CD4-positive, alpha-beta T cell treated with Interleukin-4 for 1 hour (primary cell): ENCODE measurements at regions not wholly inside any gene's neighbourhood (a gene's known extent, or its start where the extent isn't known, plus 50 kb on each side); places are given as distances from the start of the nearest gene placed in this dataset.

Experiments
- DNase-seq, 2 donors: peaks; one replicate each; pipeline ENCODE4 v3.0.0-alpha.2; 2020 to 2022

GRCh38 chr1:163013826-163014600, 55.1 kb upstream of the RGS4 start:
- no peak for DNase-seq

GRCh38 chr1:163006051-163006834, 62.9 kb upstream of the RGS4 start:
- DNase-seq: no peak

- no peak for DNase-seq
These were observed 71.5 kb upstream of the RGS4 start for GRCh38 chr1:162997499-162998285.

GRCh38 chr1:162996261-162996660, 72.9 kb upstream of the RGS4 start:
- no peak for DNase-seq

GRCh38 chr1:162994921-162995320, 74.2 kb upstream of the RGS4 start:
- no peak for DNase-seq

- no peak for DNase-seq
These were observed 75.3 kb upstream of the RGS4 start for GRCh38 chr1:162993846-162994245.

GRCh38 chr1:162992945-162993344, 76.2 kb upstream of the RGS4 start:
- DNase-seq: no peak

GRCh38 chr1:162991444-162991843, 77.7 kb upstream of the RGS4 start:
- DNase-seq: no peak

- no peak for DNase-seq
These were observed 78.5 kb upstream of the RGS4 start for GRCh38 chr1:162990665-162991064.

- no peak for DNase-seq
These were observed 80.3 kb upstream of the RGS4 start for GRCh38 chr1:162988869-162989268.

- DNase-seq: no peak
These were observed 81.3 kb upstream of the RGS4 start for GRCh38 chr1:162987866-162988265.

GRCh38 chr1:162985816-162986435, 83.2 kb upstream of the RGS4 start:
- no peak for DNase-seq

- no peak for DNase-seq
These were observed 84.5 kb upstream of the RGS4 start for GRCh38 chr1:162984699-162985098.

- DNase-seq: no peak
These were observed 85.3 kb upstream of the RGS4 start for GRCh38 chr1:162983671-162984425.

GRCh38 chr1:162982364-162982763, 86.8 kb upstream of the RGS4 start:
- DNase-seq: no peak

- DNase-seq: no peak
These were observed 91.1 kb upstream of the RGS4 start for GRCh38 chr1:162977944-162978568.

GRCh38 chr1:162976628-162977027, 92.5 kb upstream of the RGS4 start:
- no peak for DNase-seq

- no peak for DNase-seq
These were observed 94.4 kb upstream of the RGS4 start for GRCh38 chr1:162974810-162975209.

GRCh38 chr1:162973381-162973795, 95.8 kb upstream of the RGS4 start:
- no peak for DNase-seq

GRCh38 chr1:162972773-162973172, 96.4 kb upstream of the RGS4 start:
- DNase-seq: no peak

GRCh38 chr1:162970021-162970420, 99.1 kb upstream of the RGS4 start:
- DNase-seq: no peak

GRCh38 chr1:162966613-162967012, 102.5 kb upstream of the RGS4 start:
- no peak for DNase-seq
